ENCODE measurements at regions not wholly inside any gene's neighbourhood (a gene's known extent, or its start where the extent isn't known, plus 50 kb on each side); places are given as distances from the start of the nearest gene placed in this dataset.
A peak's percentile ranks its signal among the peaks of the same experiment; 100 is the strongest.
"Not testable (repeated sequence)": the region's sequence is repeated elsewhere in the genome, so short reads cannot be mapped to it uniquely, and the experiment has no call there.

- not testable (repeated sequence) for DNase-seq
Observed at GRCh38 chr21:10347675-10348074, 173.7 kb upstream of the TPTE start.

GRCh38 chr21:10348150-10348549 lies 173.2 kb upstream of the TPTE start:
- H3K36me3 Mint-ChIP-seq (ENCODE audit: low read depth): peaks cover 16% of the 10 kb centered on the region
- peaks cover 78% of the 10 kb centered on the region for H3K9me3 ChIP-seq (ENCODE audit: control insufficient read depth, low read length)
- H3K27ac ChIP-seq (ENCODE audit: low read depth, low read length); H3K4me3 Mint-ChIP-seq; H3K27me3 Mint-ChIP-seq (ENCODE audit: insufficient read depth); H3K27me3 ChIP-seq (ENCODE audit: control insufficient read depth, insufficient read depth, low read length, poor library complexity, severe bottlenecking); H3K9ac ChIP-seq (ENCODE audit: extremely low read depth, low read length, poor library complexity, severe bottlenecking); H3K4me3 ChIP-seq (ENCODE audit: low read length); DNase-seq; H3K4me1 Mint-ChIP-seq; H3K4me1 ChIP-seq (ENCODE audit: control insufficient read depth, insufficient read depth, low read length); H3K36me3 ChIP-seq (ENCODE audit: control insufficient read depth, insufficient read depth, low read length); H3K27ac Mint-ChIP-seq: not testable (repeated sequence)
- WGBS, 2 experiments (ENCODE audit: insufficient coverage in 1 of 2, insufficient read length in 1 of 2): 52 to 53% methylated on average over 2 to 3 of the region's 3 CpGs
- peaks cover 93% of the 10 kb centered on the region for H3K9me3 Mint-ChIP-seq

More at GRCh38 chr21:10347675-10348074, 173.7 kb upstream of the TPTE start:
- H3K36me3 ChIP-seq (ENCODE audit: control insufficient read depth, insufficient read depth, low read length); H3K27ac Mint-ChIP-seq; H3K27me3 ChIP-seq (ENCODE audit: control insufficient read depth, insufficient read depth, low read length, poor library complexity, severe bottlenecking); H3K4me1 ChIP-seq (ENCODE audit: control insufficient read depth, insufficient read depth, low read length); H3K4me1 Mint-ChIP-seq; H3K9ac ChIP-seq (ENCODE audit: extremely low read depth, low read length, poor library complexity, severe bottlenecking); H3K27me3 Mint-ChIP-seq (ENCODE audit: insufficient read depth); H3K27ac ChIP-seq (ENCODE audit: low read depth, low read length); H3K4me3 Mint-ChIP-seq: not testable (repeated sequence)
- peaks cover 89% of the 10 kb centered on the region for H3K9me3 Mint-ChIP-seq
- H3K36me3 Mint-ChIP-seq (ENCODE audit: low read depth): peaks cover 16% of the 10 kb centered on the region
- WGBS, 2 experiments (ENCODE audit: insufficient coverage in 1 of 2, insufficient read length in 1 of 2): 65 to 78% methylated on average over 6 to 7 of the region's 7 CpGs
- H3K9me3 ChIP-seq (ENCODE audit: control insufficient read depth, low read length): peaks cover 73% of the 10 kb centered on the region
- H3K4me3 ChIP-seq (ENCODE audit: low read length): peak overlapping the region; percentile 50

GRCh38 chr21:10354851-10355578 lies 166.4 kb upstream of the TPTE start:
- H3K9me3 ChIP-seq (ENCODE audit: control insufficient read depth, low read length): peaks cover 78% of the 10 kb centered on the region
- not testable (repeated sequence) for H3K36me3 Mint-ChIP-seq (ENCODE audit: low read depth); H3K9ac ChIP-seq (ENCODE audit: extremely low read depth, low read length, poor library complexity, severe bottlenecking); H3K27ac ChIP-seq (ENCODE audit: low read depth, low read length); H3K4me3 Mint-ChIP-seq; H3K36me3 ChIP-seq (ENCODE audit: control insufficient read depth, insufficient read depth, low read length); H3K4me1 ChIP-seq (ENCODE audit: control insufficient read depth, insufficient read depth, low read length); H3K4me3 ChIP-seq (ENCODE audit: low read length); DNase-seq; H3K27me3 ChIP-seq (ENCODE audit: control insufficient read depth, insufficient read depth, low read length, poor library complexity, severe bottlenecking); H3K27ac Mint-ChIP-seq; H3K4me1 Mint-ChIP-seq; H3K27me3 Mint-ChIP-seq (ENCODE audit: insufficient read depth)
- H3K9me3 Mint-ChIP-seq: peaks cover 92% of the 10 kb centered on the region
- 19 to 49% methylated on average over 3 to 5 of the region's 5 CpGs for whole genome bisulfite sequencing, 2 experiments (ENCODE audit: insufficient coverage in 1 of 2, insufficient read length in 1 of 2)

GRCh38 chr21:10359120-10359519 lies 162.3 kb upstream of the TPTE start:
- H3K27ac ChIP-seq (ENCODE audit: low read depth, low read length); H3K4me1 Mint-ChIP-seq: not testable (repeated sequence)
- WGBS, 2 experiments (ENCODE audit: insufficient coverage in 1 of 2, insufficient read length in 1 of 2): 82 to 93% methylated on average over 1 of the region's 2 CpGs

GRCh38 chr21:10359911-10360310 lies 161.5 kb upstream of the TPTE start:
- not testable (repeated sequence) for H3K4me1 Mint-ChIP-seq; H3K27me3 Mint-ChIP-seq (ENCODE audit: insufficient read depth); H3K4me1 ChIP-seq (ENCODE audit: control insufficient read depth, insufficient read depth, low read length); H3K27me3 ChIP-seq (ENCODE audit: control insufficient read depth, insufficient read depth, low read length, poor library complexity, severe bottlenecking); H3K36me3 ChIP-seq (ENCODE audit: control insufficient read depth, insufficient read depth, low read length); H3K36me3 Mint-ChIP-seq (ENCODE audit: low read depth); H3K27ac ChIP-seq (ENCODE audit: low read depth, low read length); H3K4me3 Mint-ChIP-seq; DNase-seq; H3K9ac ChIP-seq (ENCODE audit: extremely low read depth, low read length, poor library complexity, severe bottlenecking); H3K27ac Mint-ChIP-seq
- H3K4me3 ChIP-seq (ENCODE audit: low read length): peak overlapping the region; percentile 1
- peaks cover 72% of the 10 kb centered on the region for H3K9me3 ChIP-seq (ENCODE audit: control insufficient read depth, low read length)
- 52 to 67% methylated on average over 2 to 3 of the region's 4 CpGs for WGBS, 2 experiments (ENCODE audit: insufficient coverage in 1 of 2, insufficient read length in 1 of 2)
- H3K9me3 Mint-ChIP-seq: peaks cover 80% of the 10 kb centered on the region

More at GRCh38 chr21:10359120-10359519, 162.3 kb upstream of the TPTE start:
- H3K27me3 ChIP-seq (ENCODE audit: control insufficient read depth, insufficient read depth, low read length, poor library complexity, severe bottlenecking); H3K4me3 Mint-ChIP-seq; H3K27ac Mint-ChIP-seq; H3K27me3 Mint-ChIP-seq (ENCODE audit: insufficient read depth); DNase-seq; H3K4me1 ChIP-seq (ENCODE audit: control insufficient read depth, insufficient read depth, low read length); H3K36me3 ChIP-seq (ENCODE audit: control insufficient read depth, insufficient read depth, low read length); H3K36me3 Mint-ChIP-seq (ENCODE audit: low read depth); H3K9ac ChIP-seq (ENCODE audit: extremely low read depth, low read length, poor library complexity, severe bottlenecking): not testable (repeated sequence)
- peak overlapping the region; percentile 1 for H3K4me3 ChIP-seq (ENCODE audit: low read length)
- peaks cover 79% of the 10 kb centered on the region for H3K9me3 ChIP-seq (ENCODE audit: control insufficient read depth, low read length)
- H3K9me3 Mint-ChIP-seq: peaks cover 88% of the 10 kb centered on the region

- H3K27me3 Mint-ChIP-seq (ENCODE audit: insufficient read depth); H3K4me3 Mint-ChIP-seq; H3K4me1 ChIP-seq (ENCODE audit: control insufficient read depth, insufficient read depth, low read length); H3K36me3 ChIP-seq (ENCODE audit: control insufficient read depth, insufficient read depth, low read length); H3K4me1 Mint-ChIP-seq; DNase-seq; H3K9ac ChIP-seq (ENCODE audit: extremely low read depth, low read length, poor library complexity, severe bottlenecking); H3K27ac Mint-ChIP-seq; H3K36me3 Mint-ChIP-seq (ENCODE audit: low read depth); H3K27me3 ChIP-seq (ENCODE audit: control insufficient read depth, insufficient read depth, low read length, poor library complexity, severe bottlenecking); H3K4me3 ChIP-seq (ENCODE audit: low read length); H3K27ac ChIP-seq (ENCODE audit: low read depth, low read length): not testable (repeated sequence)
- WGBS, 2 experiments (ENCODE audit: insufficient coverage in 1 of 2, insufficient read length in 1 of 2): 70% methylated on average over 2 of the region's 3 CpGs; no CpG with 5 or more reads in 1 of the 2 experiments
- peaks cover 66% of the 10 kb centered on the region for H3K9me3 Mint-ChIP-seq
- peaks cover 61% of the 10 kb centered on the region for H3K9me3 ChIP-seq (ENCODE audit: control insufficient read depth, low read length)
Observed at GRCh38 chr21:10361214-10361736, 160.1 kb upstream of the TPTE start.

GRCh38 chr21:10362816-10363215 lies 158.6 kb upstream of the TPTE start:
- 66 to 75% methylated on average over 7 to 9 of the region's 9 CpGs for WGBS, 2 experiments (ENCODE audit: insufficient coverage in 1 of 2, insufficient read length in 1 of 2)
- H3K9ac ChIP-seq (ENCODE audit: extremely low read depth, low read length, poor library complexity, severe bottlenecking); H3K36me3 ChIP-seq (ENCODE audit: control insufficient read depth, insufficient read depth, low read length); H3K27ac ChIP-seq (ENCODE audit: low read depth, low read length); H3K36me3 Mint-ChIP-seq (ENCODE audit: low read depth); H3K27me3 ChIP-seq (ENCODE audit: control insufficient read depth, insufficient read depth, low read length, poor library complexity, severe bottlenecking); DNase-seq; H3K4me1 ChIP-seq (ENCODE audit: control insufficient read depth, insufficient read depth, low read length); H3K27ac Mint-ChIP-seq; H3K4me3 Mint-ChIP-seq; H3K4me1 Mint-ChIP-seq; H3K27me3 Mint-ChIP-seq (ENCODE audit: insufficient read depth): not testable (repeated sequence)
- Histone ChIP-seq H3K4me3 (ENCODE audit: low read length) (peak overlapping the region; percentile 3), H3K9me3 (ENCODE audit: control insufficient read depth, low read length) (peaks cover 54% of the 10 kb centered on the region)
- H3K9me3 Mint-ChIP-seq: peaks cover 53% of the 10 kb centered on the region

Data from endodermal cell (in vitro differentiated cells).